NCI-H1694 (cell line): ENCODE measurements at regions not wholly inside any gene's neighbourhood (a gene's known extent, or its start where the extent isn't known, plus 50 kb on each side); places are given as distances from the start of the nearest gene placed in this dataset.
"Not testable (repeated sequence)": the region's sequence is repeated elsewhere in the genome, so short reads cannot be mapped to it uniquely, and the experiment has no call there.

ENCODE experiments used
- DNase-seq: peaks from one replicate; lab custom pipeline; 2025; lab: John Stamatoyannopoulos, UW

DNA sequence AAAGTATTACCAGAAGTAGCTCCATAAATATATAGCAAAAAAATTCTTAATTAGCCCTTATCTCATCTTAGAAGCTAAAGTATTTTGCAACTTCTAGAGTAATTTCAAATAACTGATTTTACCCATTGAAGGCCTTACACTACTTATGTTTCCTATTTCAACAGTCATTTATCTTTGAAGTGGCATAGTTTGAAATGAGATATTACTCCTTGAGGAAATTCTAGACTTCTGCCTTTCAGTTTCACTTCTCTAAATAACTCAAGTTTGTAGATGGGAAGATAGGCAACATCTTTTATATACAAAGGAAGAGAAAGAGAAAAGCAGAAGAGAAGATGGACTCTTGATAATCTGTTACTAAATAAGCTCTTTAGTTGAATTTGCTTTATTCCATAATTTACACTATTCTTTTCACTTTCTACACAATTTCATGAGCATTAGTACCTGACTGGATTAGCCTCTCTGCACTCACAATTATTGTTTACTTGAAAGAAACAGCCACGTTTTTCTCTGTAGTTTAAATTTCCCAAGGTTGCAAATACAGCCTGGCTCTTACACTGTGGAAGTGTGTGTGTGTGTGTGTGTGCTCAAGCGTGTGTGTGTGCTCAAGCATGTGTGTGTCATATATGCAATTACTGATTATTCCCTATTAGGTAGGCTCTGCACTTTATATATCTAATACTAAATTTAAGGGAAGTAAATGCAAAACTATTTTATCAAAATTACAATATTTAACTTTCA, 60.6 kb upstream of the EMB start:
- DNase-seq = no peak

- DNase-seq = peak; percentile 0
Measured at GRCh38 chr5:50513028-50513457, 72.0 kb upstream of the EMB start.

GRCh38 chr5:50521060-50521459, 80.0 kb upstream of the EMB start:
- not testable (repeated sequence) for DNase-seq

DNA sequence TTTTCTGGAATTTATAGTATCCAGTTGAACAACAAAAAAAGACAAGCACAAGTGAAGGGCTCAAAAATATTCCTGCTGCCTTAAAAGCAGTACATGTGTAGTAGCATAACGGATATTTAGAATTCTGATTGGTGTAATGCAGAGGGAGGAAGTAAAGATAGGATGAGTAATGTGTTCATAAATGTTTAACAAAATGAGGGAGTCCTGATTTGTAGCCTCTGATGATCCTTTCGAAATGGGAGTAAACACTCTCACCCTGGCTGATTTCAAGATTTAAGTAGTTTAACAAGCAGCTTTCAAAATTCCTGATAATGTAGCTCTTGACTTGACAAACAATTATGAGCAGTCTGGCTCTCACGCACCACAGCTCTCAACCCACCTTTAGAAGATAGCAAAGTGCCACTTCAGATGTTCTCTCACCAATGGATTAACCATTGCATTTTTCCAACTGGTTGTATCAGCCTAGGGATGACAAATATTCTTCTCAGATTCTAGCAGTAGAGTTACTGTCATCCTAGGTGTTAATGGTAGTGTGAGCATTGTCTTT, 86.5 kb upstream of the EMB start:
- not testable (repeated sequence) for DNase-seq

DNA sequence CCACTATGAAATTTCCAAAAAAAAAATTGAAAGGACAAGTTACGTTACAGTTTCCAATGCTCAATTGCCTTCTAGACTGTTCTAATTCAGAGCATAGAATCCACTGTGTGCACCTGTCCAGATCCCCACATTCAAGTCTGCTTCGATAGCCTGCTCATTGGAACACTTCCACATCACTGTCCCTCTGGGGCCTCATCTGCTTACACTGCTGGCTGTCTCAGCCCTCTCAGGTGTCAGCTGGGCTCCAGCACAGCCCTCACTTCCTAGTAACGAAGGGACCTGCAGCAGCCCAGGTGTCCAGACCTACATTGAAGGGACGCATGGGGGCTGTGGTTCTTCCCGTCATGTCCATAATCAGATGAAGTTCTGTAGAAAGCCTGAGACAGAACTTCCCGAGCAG, 94.3 kb upstream of the EMB start:
- no peak for DNase-seq

- DNase-seq = not testable (repeated sequence)
Measured at GRCh38 chr5:50537534-50537933, 96.4 kb upstream of the EMB start.

GRCh38 chr5:50547303-50547702, 106.2 kb upstream of the EMB start:
- DNase-seq = no peak

DNA sequence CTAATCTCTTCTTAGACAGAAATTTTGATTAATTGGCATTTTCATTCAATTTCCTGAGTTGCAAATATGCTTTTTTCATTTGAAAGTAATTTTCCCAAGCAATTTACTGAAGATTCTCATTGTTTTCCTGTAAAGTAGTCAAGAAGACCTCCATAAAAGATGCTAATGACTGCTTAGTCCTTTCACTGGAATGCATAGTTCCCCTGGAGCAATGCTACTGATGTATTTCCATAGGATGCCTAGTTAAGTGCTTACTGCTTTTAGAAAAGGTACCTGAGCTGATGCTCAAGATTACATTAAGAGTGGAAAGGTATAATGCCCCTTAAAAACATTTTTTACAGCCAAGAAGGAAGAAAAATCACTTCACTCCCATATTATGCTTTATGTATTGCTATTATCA, 109.2 kb upstream of the EMB start:
- no peak for DNase-seq

DNA sequence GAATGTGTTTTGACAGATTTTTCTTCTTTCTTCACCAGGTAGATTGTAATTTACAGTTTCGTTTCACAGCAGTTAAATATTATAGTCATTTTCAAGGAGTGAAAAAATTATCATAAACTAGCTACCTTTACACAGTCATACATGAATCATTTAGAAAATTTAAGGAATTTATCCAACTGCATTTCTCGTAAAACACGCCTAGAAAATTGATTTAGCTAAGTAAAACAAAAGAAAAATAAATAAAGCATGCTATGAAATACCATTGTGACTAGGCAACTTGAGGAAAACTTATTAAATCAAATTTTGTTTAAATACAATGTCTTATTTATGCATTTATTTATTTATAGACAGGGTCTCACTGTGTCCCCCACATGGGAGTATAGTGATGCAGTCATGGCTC, 109.9 kb upstream of the EMB start:
- DNase-seq = no peak

DNA sequence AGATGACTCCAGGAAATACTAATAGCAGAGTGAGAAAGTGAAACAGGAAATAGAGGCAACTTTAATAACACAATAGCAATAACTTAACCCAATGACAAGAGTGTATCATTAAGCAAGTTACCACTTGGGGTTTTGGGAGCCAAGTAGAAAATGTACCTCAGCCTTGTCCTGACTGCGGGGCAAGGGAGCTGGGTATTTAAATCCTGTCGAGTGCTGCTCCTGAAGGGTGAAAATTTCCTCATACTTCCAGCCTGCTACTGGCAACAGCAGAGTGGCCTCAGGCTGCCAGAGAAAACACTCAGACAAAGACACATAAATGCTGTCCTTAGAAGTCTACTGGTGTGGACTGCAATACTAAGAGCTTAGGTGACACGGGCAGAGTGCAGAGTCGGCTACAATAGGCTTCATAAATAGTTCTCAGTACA, 112.5 kb upstream of the EMB start:
- DNase-seq = no peak

DNA sequence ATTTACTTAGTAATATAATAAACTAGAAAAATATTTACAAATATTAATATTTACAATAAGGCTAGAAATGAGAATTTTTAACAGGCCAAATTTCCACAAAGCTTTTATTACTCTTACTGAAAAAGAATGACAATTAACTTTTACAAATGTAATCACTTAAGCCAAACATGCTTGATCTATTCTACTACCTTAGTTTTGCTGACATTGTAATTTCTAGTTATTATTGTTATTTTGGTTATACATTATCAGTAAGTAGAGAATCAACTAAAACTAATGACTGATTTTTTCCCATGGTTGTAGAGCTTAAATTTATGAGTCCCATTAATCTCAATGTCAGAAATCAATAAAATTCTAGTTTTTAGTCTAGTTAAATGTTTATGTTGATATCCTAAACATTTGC, 107.8 kb upstream of the PARP8 start:
- not testable (repeated sequence) for DNase-seq

- no peak for DNase-seq
Measured at GRCh38 chr5:50559955-50560354, 106.5 kb upstream of the PARP8 start.

GRCh38 chr5:50562694-50563093, 103.7 kb upstream of the PARP8 start:
- DNase-seq = no peak

DNA sequence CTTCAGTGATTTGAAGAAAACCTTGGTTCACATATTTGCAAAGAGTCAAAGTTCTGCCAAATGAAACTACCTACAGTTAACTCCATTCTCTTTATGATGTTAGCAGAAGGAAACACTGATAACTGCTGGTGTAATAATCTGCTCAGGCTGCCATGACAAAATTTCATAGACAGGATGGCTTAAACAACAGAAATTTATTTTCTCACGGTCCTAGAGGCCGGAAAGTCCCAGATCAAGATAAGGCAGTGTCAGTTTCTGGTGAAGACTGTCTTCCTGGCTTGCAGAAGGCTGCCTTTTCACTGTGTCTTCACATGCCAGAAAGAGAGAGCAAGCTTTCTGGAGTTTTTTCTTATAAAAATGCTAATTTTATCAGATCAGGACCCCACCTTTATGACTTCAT, 102.4 kb upstream of the PARP8 start:
- no peak for DNase-seq

- no peak for DNase-seq
Measured at GRCh38 chr5:50564558-50564957, 101.9 kb upstream of the PARP8 start.

DNA sequence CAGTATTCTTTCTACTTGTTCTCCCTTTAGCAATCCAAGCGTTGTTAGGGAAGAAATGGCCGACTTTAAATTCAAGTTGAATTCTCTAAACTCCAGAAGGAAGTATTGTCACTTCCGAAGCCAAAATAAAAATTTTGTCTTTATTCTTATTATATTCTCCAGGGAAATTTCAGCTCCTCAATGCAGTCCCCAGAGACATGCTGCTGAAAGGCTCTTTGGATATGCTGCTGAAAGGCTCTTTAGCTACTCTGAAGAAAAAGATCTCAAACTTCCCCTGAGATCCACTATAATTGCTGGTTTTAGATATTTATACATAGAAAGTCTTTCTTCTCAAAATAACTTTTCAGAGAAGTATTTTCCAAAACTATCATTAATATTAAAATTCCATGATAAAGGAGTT, 92.3 kb upstream of the PARP8 start:
- no peak for DNase-seq

DNA sequence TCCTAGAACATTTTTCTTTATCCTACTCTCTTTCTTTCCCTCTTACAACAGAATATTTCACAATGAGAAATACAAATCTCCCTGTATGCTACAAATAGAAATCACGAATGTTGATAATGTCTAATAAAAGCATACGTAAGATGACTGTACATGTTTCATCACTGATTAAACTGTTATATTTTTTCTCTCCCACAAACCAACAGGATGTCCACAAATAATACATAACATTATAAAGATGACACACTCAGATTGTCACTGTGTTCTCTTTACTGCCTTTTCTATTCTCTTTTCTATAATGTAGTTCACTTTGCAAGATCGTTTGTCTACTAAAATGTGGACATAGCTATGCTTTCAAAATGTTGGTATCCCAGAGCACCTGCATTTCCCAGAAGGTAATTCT, 90.7 kb upstream of the PARP8 start:
- no peak for DNase-seq

GRCh38 chr5:50576265-50576664, 90.2 kb upstream of the PARP8 start:
- no peak for DNase-seq

DNA sequence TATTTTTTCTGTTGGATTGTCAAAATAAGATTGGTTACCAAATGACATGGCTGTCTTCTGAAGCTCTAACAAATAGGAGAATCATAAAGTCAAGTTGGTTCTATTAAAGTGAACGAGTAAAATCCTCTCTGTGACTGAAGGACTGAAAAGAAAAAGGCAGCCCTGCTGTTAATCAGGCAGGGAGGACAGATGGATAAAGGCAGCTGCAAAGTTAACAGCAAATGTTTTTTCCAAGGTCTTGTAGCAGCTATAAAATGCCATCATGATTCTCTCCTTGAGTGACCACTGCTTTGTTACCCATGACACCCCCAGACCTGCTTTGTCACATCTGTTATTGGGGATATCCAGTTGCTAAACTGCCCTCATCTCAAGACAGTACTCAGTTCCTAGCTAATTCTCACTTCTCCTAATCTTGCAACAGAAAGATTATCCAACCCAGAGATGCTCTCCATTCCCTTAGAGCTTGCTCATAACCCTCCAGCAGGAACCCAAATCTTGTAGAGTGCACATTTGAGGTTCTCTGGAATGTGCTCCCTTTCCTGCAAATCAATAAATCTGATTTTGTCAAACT, 89.7 kb upstream of the PARP8 start:
- DNase-seq = no peak

GRCh38 chr5:50580506-50580905, 85.9 kb upstream of the PARP8 start:
- no peak for DNase-seq

- DNase-seq = not testable (repeated sequence)
Measured at GRCh38 chr5:50581845-50582244, 84.6 kb upstream of the PARP8 start.

DNA sequence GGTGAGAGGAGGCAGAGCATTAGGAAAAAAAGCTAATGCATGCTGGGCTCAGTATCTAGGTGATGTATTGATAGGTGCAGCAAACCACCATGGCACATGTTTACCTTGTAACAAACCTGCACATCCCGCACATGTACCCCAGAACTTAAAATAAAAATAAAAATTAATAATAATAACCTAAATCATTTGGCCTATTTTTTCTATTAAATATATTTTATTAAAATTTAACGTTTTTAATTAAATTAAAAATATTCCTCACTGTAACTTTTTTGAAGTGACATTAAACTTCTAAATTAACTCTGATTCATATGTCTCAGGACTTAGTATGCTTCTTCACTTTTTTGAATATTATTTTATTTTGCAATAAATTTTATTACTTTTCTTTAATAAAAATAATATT, 83.7 kb upstream of the PARP8 start:
- no peak for DNase-seq

- DNase-seq = no peak
Measured at GRCh38 chr5:50583621-50584020, 82.8 kb upstream of the PARP8 start.

DNA sequence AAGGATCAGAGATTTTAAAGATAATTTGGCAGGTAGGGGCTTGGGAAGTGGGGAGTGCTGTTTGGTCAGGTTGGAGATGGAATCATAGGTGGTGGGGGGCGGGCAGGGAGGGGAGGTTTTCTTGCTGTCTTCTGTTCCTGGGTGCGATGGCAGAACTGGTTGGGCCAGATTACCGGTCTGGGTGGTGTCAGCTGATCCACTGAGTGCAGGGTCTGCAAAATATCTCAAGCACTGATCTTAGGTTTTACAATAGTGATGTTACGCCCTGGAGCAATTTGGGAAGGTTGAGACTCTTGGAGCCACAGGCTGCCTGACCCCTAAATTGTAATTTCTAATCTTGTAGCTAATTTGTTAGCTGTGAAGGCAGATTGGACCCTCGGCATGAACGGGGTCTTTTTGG, 78.0 kb upstream of the PARP8 start:
- DNase-seq = not testable (repeated sequence)
